A549 (cell line): ENCODE measurements at regions not wholly inside any gene's neighbourhood (a gene's known extent, or its start where the extent isn't known, plus 50 kb on each side); places are given as distances from the start of the nearest gene placed in this dataset.

ENCODE experiments used
- ATAC-seq, 2 experiments: fragments of 200-7000 bp in 1 of 2; fragments of >200 bp in 1 of 2; cut with Nextera tagmentation in 1 of 2; cut with Tn5 transposase in 1 of 2; 3 replicates each; pipeline versions ENCODE4 v1.8.0 to v1.9.1; 2018 to 2020; ENCODE audit warnings: mild to moderate bottlenecking in 1 of 2, moderate library complexity in 1 of 2
- CTCF ChIA-PET: fragments of 300-600 bp; sonication (Branson Sonifier 250); formaldehyde crosslinking; extraction: SDS; loops from one replicate; lab custom pipeline; 2021; ENCODE audit warnings: antibody characterized with exemption, inconsistent platforms; lab: Yijun Ruan, JAX
- POLR2A ChIA-PET: fragments of 350-600 bp; formaldehyde crosslinking; extraction: SDS; loops from one replicate; lab custom pipeline; 2021; ENCODE audit warnings: antibody characterized with exemption, inconsistent platforms; lab: Yijun Ruan, JAX
- DNase-seq, 2 experiments: peaks; one replicate each; pipeline versions ENCODE4 v3.0.0 to v3.0.0-alpha.2; 2011 to 2016; ENCODE audit warnings: low read depth in 1 of 2, low spot score in 1 of 2
- FAIRE-seq: peaks from 2 replicates; lab custom pipeline; 2011; peaks lifted over from hg19 to GRCh38; lab: Jason Lieb, UNC
- H3K27ac ChIP-seq, 2 experiments: fragments of >200 bp; sonication (Bioruptor Twin); formaldehyde crosslinking; 3 replicates each; pipeline ENCODE4 v1.5.1; 2016 to 2017
- H3K4me1 ChIP-seq: fragments of >200 bp; sonication (Bioruptor Twin); formaldehyde crosslinking; 3 replicates; pipeline ENCODE4 v1.6.1; 2016
- H3K4me2 ChIP-seq: fragments of >200 bp; sonication (Bioruptor Twin); formaldehyde crosslinking; 3 replicates; pipeline ENCODE4 v1.6.1; 2016
- H3K4me3 ChIP-seq: fragments of >200 bp; sonication (Bioruptor Twin); formaldehyde crosslinking; 3 replicates; pipeline ENCODE4 v1.5.1; 2016
- H3K9me3 ChIP-seq: fragments of >200 bp; sonication (Bioruptor Twin); formaldehyde crosslinking; 3 replicates; pipeline ENCODE4 v1.6.1; 2016
- ATOH8 ChIP-seq: fragments of 250-450 bp; sonication (Bioruptor Pico); IDR thresholded peaks from 2 replicates; pipeline ENCODE4 v1.5.0; 2020; ENCODE audit warnings: low read depth, mild to moderate bottlenecking, moderate library complexity
- CBX2 ChIP-seq: fragments of 200-600 bp; sonication (generic); IDR thresholded peaks from 2 replicates; pipeline ENCODE4 v1.6.1; 2016; ENCODE audit warnings: low read depth, mild to moderate bottlenecking, borderline replicate concordance
- CHD4 ChIP-seq: fragments of 200-600 bp; sonication (generic); IDR thresholded peaks from 2 replicates; pipeline ENCODE4 v1.6.1; 2016; ENCODE audit warnings: antibody characterized with exemption, mild to moderate bottlenecking, borderline replicate concordance
- EHF ChIP-seq: fragments of 250-450 bp; sonication (Bioruptor Pico); IDR thresholded peaks from 2 replicates; pipeline ENCODE4 v1.5.0; 2020; ENCODE audit warnings: mild to moderate bottlenecking
- GATA3 ChIP-seq: IDR thresholded peaks from 2 replicates; pipeline ENCODE4 v1.6.1; 2012; ENCODE audit warnings: borderline replicate concordance
- HDAC2 ChIP-seq: fragments of 200-600 bp; sonication (generic); IDR thresholded peaks from 2 replicates; pipeline ENCODE4 v1.6.1; 2016
- HMGXB4 ChIP-seq: fragments of 250-450 bp; sonication (Bioruptor Pico); IDR thresholded peaks from 2 replicates; pipeline ENCODE4 v1.5.0; 2021; ENCODE audit warnings: mild to moderate bottlenecking, moderate library complexity, borderline replicate concordance
- HOXA7 ChIP-seq: fragments of 250-450 bp; sonication (Bioruptor Pico); IDR thresholded peaks from 2 replicates; pipeline ENCODE4 v1.5.0; 2020; ENCODE audit warnings: mild to moderate bottlenecking, moderate library complexity
- JUNB ChIP-seq: fragments of >200 bp; sonication (Bioruptor Twin); formaldehyde crosslinking; IDR thresholded peaks from 2 replicates; pipeline ENCODE4 v1.6.1; 2016
- KDM1A ChIP-seq: fragments of 200-600 bp; sonication (generic); IDR thresholded peaks from 2 replicates; pipeline ENCODE4 v1.6.1; 2016; ENCODE audit warnings: low read depth, mild to moderate bottlenecking
- KDM5A ChIP-seq: fragments of 200-600 bp; sonication (generic); IDR thresholded peaks from 2 replicates; pipeline ENCODE4 v1.6.1; 2016; ENCODE audit warnings: antibody characterized with exemption, mild to moderate bottlenecking
- MAFK ChIP-seq: fragments of 450-650 bp; IDR thresholded peaks from 2 replicates; pipeline ENCODE4 v1.6.1; 2014; ENCODE audit not compliant: partially characterized antibody
- NR3C1 ChIP-seq: fragments of >200 bp; sonication (Bioruptor Twin); formaldehyde crosslinking; IDR thresholded peaks from 3 replicates; pipeline ENCODE4 v1.6.1; 2017
- PBX3 ChIP-seq: IDR thresholded peaks from 2 replicates; pipeline ENCODE4 v1.6.1; 2012
- PHF8 ChIP-seq: fragments of 200-600 bp; sonication (generic); IDR thresholded peaks from 2 replicates; pipeline ENCODE4 v1.6.1; 2016; ENCODE audit warnings: low read depth, mild to moderate bottlenecking, antibody characterized with exemption, moderate library complexity, borderline replicate concordance
- POLR2A ChIP-seq: IDR thresholded peaks from 2 replicates; pipeline ENCODE4 v1.6.1; 2012; ENCODE audit warnings: mild to moderate bottlenecking, low read length
- POLR2AphosphoS2 ChIP-seq: conservative IDR thresholded peaks from 2 replicates; pipeline ENCODE4 v1.6.1; 2012; ENCODE audit warnings: low read length, improper control_type of control experiment, inconsistent platforms
- RAD21 ChIP-seq, 2 experiments: fragments of >200 bp in 1 of 2; sonication (Bioruptor Twin) in 1 of 2; formaldehyde crosslinking in 1 of 2; IDR thresholded peaks in 1 of 2; conservative IDR thresholded peaks in 1 of 2; 2 replicates in 1 of 2; 3 replicates in 1 of 2; pipeline ENCODE4 v1.6.1; 2012 to 2018; ENCODE audit warnings: inconsistent platforms in 1 of 2
- RARB ChIP-seq: fragments of 250-450 bp; sonication (Bioruptor Pico); IDR thresholded peaks from 2 replicates; pipeline ENCODE4 v1.8.0; 2021; ENCODE audit warnings: mild to moderate bottlenecking, moderate library complexity
- RFX5 ChIP-seq: fragments of 450-650 bp; IDR thresholded peaks from 2 replicates; pipeline ENCODE4 v1.7.1; 2014; ENCODE audit warnings: antibody characterized with exemption, mild to moderate bottlenecking, moderate library complexity
- RNF2 ChIP-seq: fragments of 200-600 bp; sonication (generic); IDR thresholded peaks from 2 replicates; pipeline ENCODE4 v1.6.1; 2016; ENCODE audit warnings: low read depth, mild to moderate bottlenecking, antibody characterized with exemption, moderate library complexity, borderline replicate concordance
- TFCP2L1 ChIP-seq: fragments of 250-450 bp; sonication (Bioruptor Pico); IDR thresholded peaks from 2 replicates; pipeline ENCODE4 v1.5.0; 2021; ENCODE audit warnings: mild to moderate bottlenecking
- WGBS: methylation state at CpG from one replicate; pipeline ENCODE4 v1.1.6; 2017; ENCODE audit errors: missing lambda C conversion rate; 5-methylcytosine and 5-hydroxymethylcytosine counted together

GRCh38 chr22:27312966-27313855 is 488.3 kb downstream of the MN1 start:
- Histone ChIP-seq H3K9me3 (no peaks in the 10 kb centered on the region), H3K4me3 (no peak overlapping the region), H3K4me1 (no peaks in the 10 kb centered on the region), H3K27ac (peak overlapping the region in 1 of 2 experiments; percentile 33; a peak in 1 of 6 replicates), H3K4me2 (no peak overlapping the region)
- ChIA-PET CTCF (no interaction called here), POLR2A (no interaction called here)
- WGBS = 89% methylated on average over 9 of the region's 13 CpGs
- TF ChIP-seq GATA3 (no peak), CBX2 (no peak), RARB (CRISPR knock-in tag) (no peak), MAFK (no peak), ATOH8 (no peak), RNF2 (no peak), PHF8 (no peak), HDAC2 (no peak), EHF (CRISPR knock-in tag) (no peak)
- ATAC-seq (no peak), FAIRE-seq (no peak), DNase-seq (no peak)

- DNase-seq = no peak
- 0 out of 3 replicates have a peak, but pooled peaks cover 2% of the 10 kb centered on the region for H3K9me3 ChIP-seq
- H3K4me1 ChIP-seq = no peaks in the 10 kb centered on the region
- TF ChIP-seq MAFK (no peak), RAD21 (conservative IDR thresholded peaks at IDR 0.05 in 1 of 2, IDR thresholded peaks at IDR 0.05 in 1 of 2) (no peak), PBX3 (no peak), RFX5 (no peak), POLR2A (no peak), HMGXB4 (no peak), TFCP2L1 (no peak), JUNB (no peak), HOXA7 (CRISPR knock-in tag) (no peak)
- H3K27ac ChIP-seq = no peak overlapping the region
- H3K4me3 ChIP-seq = no peak overlapping the region
- ChIA-PET POLR2A (no interaction called here), CTCF (no interaction called here)
- H3K4me2 ChIP-seq = no peak overlapping the region
- ATAC-seq = no peak
- WGBS = 79% methylated on average over 9 of the region's 9 CpGs
- no peak for FAIRE-seq
These were observed 487.2 kb downstream of the MN1 start for GRCh38 chr22:27314276-27314807.

- Histone ChIP-seq H3K27ac (peak overlapping the region in 1 of 2 experiments; percentile 3; a peak in 1 of 6 replicates), H3K4me2 (no peak overlapping the region), H3K9me3 (0 out of 3 replicates have a peak, but pooled peaks cover 3% of the 10 kb centered on the region), H3K4me1 (no peaks in the 10 kb centered on the region), H3K4me3 (no peak overlapping the region)
- TF ChIP-seq NR3C1 (no peak), KDM5A (no peak), POLR2AphosphoS2 (no peak), KDM1A (no peak), CHD4 (no peak)
- WGBS = 73% methylated on average over 4 of the region's 4 CpGs
- POLR2A ChIA-PET = no interaction called here
- ATAC-seq = no peak
- DNase-seq = no peak
- CTCF ChIA-PET = no interaction called here
- no peak for FAIRE-seq
These were observed 485.7 kb downstream of the MN1 start for GRCh38 chr22:27315833-27316232.
